ENCODE measurements at regions not wholly inside any gene's neighbourhood (a gene's known extent, or its start where the extent isn't known, plus 50 kb on each side); places are given as distances from the start of the nearest gene placed in this dataset.

GRCh38 chr15:39455471-39455991 lies 125.3 kb upstream of the THBS1 start (continued):
- no peak for TF ChIP-seq MLXIP (CRISPR knock-in tag; IDR thresholded peaks at IDR 0.05; ENCODE audit: borderline replicate concordance)
- TF ChIP-seq ZFP62 (CRISPR knock-in tag; IDR thresholded peaks at IDR 0.05) = no peak
- TF ChIP-seq SOX13 (IDR thresholded peaks at IDR 0.05) = no peak
- TF ChIP-seq SOX13 (CRISPR knock-in tag; conservative IDR thresholded peaks at IDR 0.05 in 1 of 2, IDR thresholded peaks at IDR 0.05 in 1 of 2) = peak in 1 of 2 experiments; percentile 81; a peak in 2 of 4 replicates
- peak; percentile 90 to 98 for TF ChIP-seq MAFK (conservative IDR thresholded peaks at IDR 0.05 in 1 of 2, IDR thresholded peaks at IDR 0.05 in 1 of 2; ENCODE audit: low read length in 2 of 2)
- no peak for TF ChIP-seq MXI1 (IDR thresholded peaks at IDR 0.05; ENCODE audit: borderline replicate concordance, low read depth, low read length)
- TF ChIP-seq SIX1 (CRISPR knock-in tag; IDR thresholded peaks at IDR 0.05; ENCODE audit: borderline replicate concordance) = peak; percentile 23; the same call in 1 of the 2 replicates
- TF ChIP-seq RARA (CRISPR knock-in tag; IDR thresholded peaks at IDR 0.05) = peak; percentile 21; the same call in 1 of the 2 replicates
- no peak for TF ChIP-seq GABPA (IDR thresholded peaks at IDR 0.05; ENCODE audit: low read depth, low read length)
- TF ChIP-seq GABPA (CRISPR knock-in tag; IDR thresholded peaks at IDR 0.05; ENCODE audit: low read depth) = no peak
- TF ChIP-seq SAP130 (CRISPR knock-in tag; IDR thresholded peaks at IDR 0.05; ENCODE audit: low read depth) = peak; percentile 76
- TF ChIP-seq RERE (CRISPR knock-in tag; IDR thresholded peaks at IDR 0.05; ENCODE audit: low read depth) = 0 out of 2 replicates have a peak, but pooled peaks have one; percentile 19
- TF ChIP-seq SMAD3 (CRISPR knock-in tag; IDR thresholded peaks at IDR 0.05) = peak; percentile 60; the same call in 1 of the 2 replicates
- TF ChIP-seq ZBTB34 (CRISPR knock-in tag; IDR thresholded peaks at IDR 0.05) = no peak
- TF ChIP-seq ZNF292 (CRISPR knock-in tag; IDR thresholded peaks at IDR 0.05; ENCODE audit: borderline replicate concordance, low read depth) = peak; percentile 60; the same call in 1 of the 2 replicates
- no peak for TF ChIP-seq ZNF3 (CRISPR knock-in tag; IDR thresholded peaks at IDR 0.05)
- peak; percentile 100 for TF ChIP-seq ZBTB20 (CRISPR knock-in tag; IDR thresholded peaks at IDR 0.05; ENCODE audit: borderline replicate concordance, low read depth)
